ENCODE measurements at regions not wholly inside any gene's neighbourhood (a gene's known extent, or its start where the extent isn't known, plus 50 kb on each side); places are given as distances from the start of the nearest gene placed in this dataset.

- H3K27me3 ChIP-seq, result no peaks in the 10 kb centered on the region
- no peaks in the 10 kb centered on the region for H3K9me3 ChIP-seq
- no peak overlapping the region for H3K4me3 ChIP-seq
- H3K4me1 ChIP-seq, result no peaks in the 10 kb centered on the region
- H3K27ac ChIP-seq, result no peak overlapping the region
- H3K36me3 ChIP-seq, result no peaks in the 10 kb centered on the region
- DNase-seq (ENCODE audit: extremely low spot score in 2 of 2), result no peak
- no peak for TF ChIP-seq CTCF (IDR thresholded peaks at IDR 0.05)
- no peak for TF ChIP-seq POLR2A (IDR thresholded peaks at IDR 0.05)
- TF ChIP-seq POLR2AphosphoS5 (IDR thresholded peaks at IDR 0.05; ENCODE audit: insufficient read depth in 1 of 2, low read depth in 1 of 2), result no peak
- intact Hi-C loops (cut with DNase I), result no loop called here
Measured at GRCh38 chr16:63365649-63366304, 1329.5 kb upstream of the CDH8 start.

DNA sequence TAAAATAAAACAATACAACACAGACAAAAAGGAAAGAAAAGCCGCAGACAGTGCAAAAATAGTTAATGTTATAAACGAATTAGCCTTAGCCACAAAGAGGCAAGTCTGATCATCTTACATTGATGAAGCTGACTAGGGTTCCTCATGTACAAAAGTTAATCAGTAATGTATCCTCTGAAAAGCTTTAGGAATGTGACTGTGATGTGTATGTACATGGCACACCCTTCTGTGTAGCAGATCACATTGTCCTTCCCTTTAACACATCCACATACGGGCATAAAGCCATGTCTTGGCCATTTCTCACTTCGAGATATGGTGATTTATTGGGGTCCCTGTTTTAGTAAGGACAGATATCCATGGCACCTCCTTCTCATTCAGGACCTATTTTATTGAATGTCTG lies 1327.5 kb upstream of the CDH8 start:
- Histone ChIP-seq H3K36me3 (no peaks in the 10 kb centered on the region), H3K27ac (no peak overlapping the region), H3K4me3 (no peak overlapping the region), H3K4me1 (no peaks in the 10 kb centered on the region), H3K27me3 (no peaks in the 10 kb centered on the region), H3K9me3 (no peaks in the 10 kb centered on the region)
- no peak for DNase-seq (ENCODE audit: extremely low spot score in 2 of 2)
- TF ChIP-seq POLR2A (IDR thresholded peaks at IDR 0.05), result no peak
- no peak for TF ChIP-seq POLR2AphosphoS5 (IDR thresholded peaks at IDR 0.05; ENCODE audit: insufficient read depth in 1 of 2, low read depth in 1 of 2)
- TF ChIP-seq CTCF (IDR thresholded peaks at IDR 0.05), result no peak
- intact Hi-C loops (cut with DNase I), result no loop called here

DNA sequence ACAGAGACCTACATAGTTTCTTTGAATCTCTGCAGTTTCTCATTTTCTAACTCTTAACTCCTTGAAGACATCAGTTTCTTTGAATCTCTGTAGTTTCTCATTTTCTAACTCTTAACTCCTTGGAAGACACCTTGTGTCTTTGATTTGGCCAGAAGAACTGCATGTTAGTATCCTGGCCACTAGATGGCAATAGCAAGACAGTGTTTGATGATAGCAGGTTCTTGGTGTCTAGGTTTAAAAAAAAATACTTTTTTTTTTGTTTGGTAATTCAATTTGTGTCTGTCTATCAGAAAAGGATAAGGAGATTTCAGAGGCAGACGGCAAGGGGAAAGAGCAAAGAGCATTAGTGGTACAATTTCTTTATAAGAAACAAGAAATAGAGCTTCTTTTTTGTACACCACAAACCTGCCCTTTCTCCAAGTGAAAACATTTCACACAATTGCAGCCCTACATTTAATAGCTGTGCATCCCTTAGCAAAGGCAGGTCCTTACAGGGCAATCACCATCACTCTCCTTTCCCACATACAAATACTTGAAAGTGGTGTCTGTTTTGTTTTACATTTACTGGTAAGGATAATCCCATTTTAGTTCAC lies 1324.9 kb upstream of the CDH8 start:
- no peaks in the 10 kb centered on the region for H3K9me3 ChIP-seq
- DNase-seq (ENCODE audit: extremely low spot score in 2 of 2), result no peak
- H3K4me1 ChIP-seq, result no peaks in the 10 kb centered on the region
- no peak overlapping the region for H3K4me3 ChIP-seq
- TF ChIP-seq POLR2A (IDR thresholded peaks at IDR 0.05) (no peak), POLR2AphosphoS5 (IDR thresholded peaks at IDR 0.05; ENCODE audit: insufficient read depth in 1 of 2, low read depth in 1 of 2) (no peak), CTCF (IDR thresholded peaks at IDR 0.05) (peak in 2 of 3 experiments; percentile 31 to 53)
- no peaks in the 10 kb centered on the region for H3K27me3 ChIP-seq
- no peak overlapping the region for H3K27ac ChIP-seq
- intact Hi-C loops (cut with DNase I), result no loop called here
- H3K36me3 ChIP-seq, result no peaks in the 10 kb centered on the region

GRCh38 chr16:63349961-63350360 lies 1313.7 kb upstream of the CDH8 start:
- no peak overlapping the region for H3K4me3 ChIP-seq
- intact Hi-C loops (cut with DNase I), result no loop called here
- H3K9me3 ChIP-seq, result no peaks in the 10 kb centered on the region
- H3K4me1 ChIP-seq, result no peaks in the 10 kb centered on the region
- DNase-seq (ENCODE audit: extremely low spot score in 2 of 2), result no peak
- TF ChIP-seq CTCF (IDR thresholded peaks at IDR 0.05), result no peak
- no peak for TF ChIP-seq POLR2A (IDR thresholded peaks at IDR 0.05)
- TF ChIP-seq POLR2AphosphoS5 (IDR thresholded peaks at IDR 0.05; ENCODE audit: insufficient read depth in 1 of 2, low read depth in 1 of 2), result no peak
- no peaks in the 10 kb centered on the region for H3K27me3 ChIP-seq
- H3K36me3 ChIP-seq, result no peaks in the 10 kb centered on the region
- no peak overlapping the region for H3K27ac ChIP-seq

- intact Hi-C loops (cut with DNase I), result no loop called here
- TF ChIP-seq POLR2A (IDR thresholded peaks at IDR 0.05) (no peak), CTCF (IDR thresholded peaks at IDR 0.05) (no peak), POLR2AphosphoS5 (IDR thresholded peaks at IDR 0.05; ENCODE audit: insufficient read depth in 1 of 2, low read depth in 1 of 2) (no peak)
Measured at GRCh38 chr16:63346000-63346399, 1309.8 kb upstream of the CDH8 start.

More at GRCh38 chr16:63346000-63346399, 1309.8 kb upstream of the CDH8 start:
- Histone ChIP-seq H3K36me3 (no peaks in the 10 kb centered on the region), H3K27ac (no peak overlapping the region), H3K27me3 (no peaks in the 10 kb centered on the region), H3K4me3 (no peak overlapping the region), H3K4me1 (no peaks in the 10 kb centered on the region), H3K9me3 (no peaks in the 10 kb centered on the region)
- DNase-seq (ENCODE audit: extremely low spot score in 2 of 2), result no peak

Data from vagina (tissue), 2 donors.